SW480 (cell line): ENCODE measurements at regions not wholly inside any gene's neighbourhood (a gene's known extent, or its start where the extent isn't known, plus 50 kb on each side); places are given as distances from the start of the nearest gene placed in this dataset.
"Not testable (repeated sequence)": the region's sequence is repeated elsewhere in the genome, so short reads cannot be mapped to it uniquely, and the experiment has no call there.

Experiments
- DNase-seq: peaks from one replicate; pipeline ENCODE4 v3.0.0-alpha.2; 2016; ENCODE audit warnings: low spot score

DNA sequence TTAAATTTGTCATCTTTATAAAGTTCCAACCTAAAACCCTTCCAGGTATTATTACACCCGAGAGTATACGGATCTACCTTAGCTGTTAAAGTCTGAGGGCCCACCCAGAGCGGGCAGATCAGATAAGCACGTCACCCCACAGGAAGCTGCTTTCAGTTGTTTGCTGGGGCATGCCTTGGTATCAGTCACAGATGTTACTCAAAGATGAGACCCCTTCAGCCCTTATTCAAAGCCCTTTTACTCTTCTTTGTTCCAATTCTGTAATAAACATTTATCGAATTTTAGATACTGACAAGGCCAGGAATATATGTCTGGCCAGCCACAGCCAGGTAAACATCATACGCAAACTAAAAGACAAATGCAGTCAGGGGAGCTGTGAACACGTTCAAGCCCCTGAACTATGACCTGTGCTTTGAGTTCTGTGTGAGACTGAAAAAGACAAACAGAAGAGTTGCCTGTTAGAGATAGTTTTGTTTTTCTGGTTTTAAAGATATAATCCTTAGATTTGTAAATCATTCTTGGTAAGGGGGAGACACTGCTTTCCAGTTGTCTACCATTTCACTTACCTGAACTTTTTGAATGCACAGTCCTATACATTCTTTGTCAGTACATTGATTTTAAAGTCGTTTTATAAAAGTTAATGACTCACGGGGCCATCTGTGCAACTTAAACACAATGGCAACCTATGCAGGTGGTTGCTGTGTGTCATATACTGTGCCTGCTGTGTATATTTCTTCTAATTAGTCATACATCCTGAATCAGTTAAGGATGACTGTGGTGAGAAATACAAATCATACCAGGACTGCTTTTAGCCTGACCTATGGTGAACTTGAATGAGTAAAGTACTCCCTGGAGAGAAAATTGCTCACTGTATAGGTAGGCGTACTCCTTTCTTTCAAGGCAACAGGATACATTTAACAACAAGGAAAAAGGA lies 100.5 kb upstream of the ITPRID2 start:
- DNase-seq: peak; percentile 79

DNA sequence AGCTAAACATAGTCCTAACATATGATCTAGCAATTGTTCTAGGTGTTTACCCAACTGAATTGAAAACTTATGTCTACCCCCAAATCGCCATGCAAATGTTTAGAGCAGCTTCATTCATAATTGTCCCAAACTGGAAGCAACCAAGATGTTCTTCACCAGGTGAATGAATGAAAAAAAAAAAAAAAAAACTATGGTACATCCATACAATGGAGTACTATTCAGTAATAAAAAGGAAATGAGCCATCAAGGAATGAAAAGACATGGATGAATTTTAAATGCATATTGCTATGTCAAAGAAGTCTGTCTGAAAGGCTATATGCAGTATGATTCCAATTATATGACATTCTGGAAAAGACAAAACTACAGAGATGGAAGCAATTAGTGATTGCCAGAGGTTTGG lies 98.6 kb upstream of the ITPRID2 start:
- DNase-seq: no peak

DNA sequence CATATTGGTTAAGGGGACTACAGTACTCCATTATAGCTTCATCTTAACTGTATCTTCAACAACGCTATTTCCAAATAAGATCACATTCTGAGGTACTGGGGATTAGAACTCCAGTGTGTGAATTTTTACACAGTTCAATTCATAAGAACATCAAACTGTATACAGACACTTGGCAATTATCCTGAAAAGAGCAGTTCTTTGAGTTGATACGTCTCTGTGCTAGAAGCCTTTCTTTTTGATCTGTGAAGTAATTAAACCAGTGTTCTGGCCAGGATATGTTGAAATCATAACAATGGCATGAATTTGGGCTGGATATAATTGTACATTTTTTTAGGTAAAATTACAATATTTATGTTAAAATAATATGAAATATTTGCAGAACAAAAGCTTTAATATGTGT lies 93.5 kb upstream of the ITPRID2 start:
- DNase-seq: no peak

DNA sequence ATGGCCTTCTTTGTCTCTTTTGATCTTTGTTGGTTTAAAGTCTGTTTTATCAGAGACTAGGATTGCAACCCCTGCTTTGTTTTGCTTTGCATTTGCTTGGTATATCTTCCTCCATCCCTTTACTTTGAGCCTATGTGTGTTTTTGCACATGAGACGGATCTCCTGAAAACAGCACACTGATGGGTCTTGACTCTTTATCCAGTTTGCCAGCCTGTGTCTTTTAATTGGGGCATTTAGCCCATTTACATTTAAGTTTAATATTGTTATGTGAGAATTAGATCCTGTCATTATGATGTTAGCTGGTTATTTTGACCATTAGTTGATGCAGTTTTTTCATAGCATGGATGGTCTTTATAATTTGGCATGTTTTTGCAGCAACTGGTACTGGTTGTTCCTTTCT lies 89.2 kb upstream of the ITPRID2 start:
- not testable (repeated sequence) for DNase-seq

DNA sequence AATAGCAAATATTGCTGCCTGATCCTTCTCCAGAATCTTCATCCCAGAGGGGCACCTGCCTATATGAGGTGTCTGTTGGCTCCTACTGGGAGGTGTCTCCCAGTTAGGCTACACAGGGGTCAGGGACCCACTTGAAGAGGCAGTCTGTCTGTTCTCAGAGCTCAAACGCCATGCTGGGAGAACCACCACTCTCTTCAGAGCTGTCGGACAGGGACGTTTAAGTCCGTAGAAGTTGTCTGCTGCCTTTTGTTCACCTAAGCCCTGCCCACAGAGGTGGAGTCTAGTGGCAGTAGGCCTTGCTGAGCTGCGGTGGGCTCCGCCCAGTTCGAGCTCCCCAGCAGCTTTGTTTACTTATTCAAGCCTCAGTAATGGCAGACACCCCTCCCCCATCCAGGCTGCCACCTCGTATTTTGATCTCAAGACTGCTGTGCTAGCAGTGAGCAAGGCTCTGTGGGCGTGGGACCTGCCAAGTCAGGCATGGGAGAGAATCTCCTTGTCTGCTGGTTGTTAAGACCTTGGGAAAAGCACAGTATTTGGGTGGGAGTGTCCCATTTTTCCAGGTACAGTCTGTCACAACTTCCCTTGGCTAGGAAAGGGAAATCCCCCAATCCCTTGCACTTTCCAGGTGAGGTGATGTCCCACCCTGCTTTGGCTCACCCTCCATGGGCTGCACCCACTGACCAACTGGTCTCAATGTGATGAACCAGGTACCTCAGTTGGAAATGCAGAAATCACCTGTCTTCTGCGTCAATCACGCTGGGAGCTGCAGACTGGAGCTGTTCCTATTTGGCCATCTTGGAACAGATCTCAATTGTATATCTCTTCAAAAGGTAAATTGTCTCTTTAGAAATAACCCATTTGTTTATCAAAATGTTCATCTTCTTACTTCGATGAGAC lies 87.4 kb upstream of the ITPRID2 start:
- DNase-seq: peak; percentile 36

DNA sequence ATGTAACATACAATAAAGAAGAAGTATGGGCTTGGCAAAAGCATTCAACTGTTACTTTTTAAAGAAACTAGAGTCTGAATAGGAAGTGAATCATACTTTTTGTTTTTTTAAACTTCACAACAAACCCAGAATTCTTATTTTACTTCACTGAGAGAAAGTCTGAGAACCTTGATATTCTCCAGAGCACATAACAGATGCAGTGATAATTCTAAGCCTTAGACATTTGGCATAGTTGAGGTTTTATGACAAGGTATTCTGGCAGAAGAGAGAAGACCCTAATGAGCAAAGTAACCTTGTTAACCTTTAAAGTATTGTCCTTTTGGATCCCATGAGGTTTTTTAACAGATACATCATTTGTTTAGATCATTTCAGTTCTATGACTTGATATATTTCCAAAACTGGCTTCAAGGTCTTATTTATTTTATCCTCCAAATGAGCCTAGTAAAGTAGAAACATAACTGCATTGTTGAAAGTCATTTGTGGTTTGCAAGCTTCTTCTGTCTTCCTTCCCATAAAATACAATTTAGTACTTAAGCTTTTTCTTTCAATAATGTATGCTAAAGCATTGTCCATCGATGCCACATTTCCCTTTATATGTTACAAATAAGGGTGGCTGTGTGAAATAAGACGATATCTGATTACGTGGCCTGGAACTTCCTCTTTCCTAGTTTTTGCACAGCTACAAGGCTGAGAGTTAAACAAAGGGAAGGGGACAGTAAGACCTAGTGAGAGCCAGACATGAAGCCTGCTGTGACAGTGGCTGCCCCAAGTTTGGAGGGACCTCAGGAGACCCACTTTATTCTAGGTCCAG lies 86.1 kb upstream of the ITPRID2 start:
- DNase-seq: no peak

DNA sequence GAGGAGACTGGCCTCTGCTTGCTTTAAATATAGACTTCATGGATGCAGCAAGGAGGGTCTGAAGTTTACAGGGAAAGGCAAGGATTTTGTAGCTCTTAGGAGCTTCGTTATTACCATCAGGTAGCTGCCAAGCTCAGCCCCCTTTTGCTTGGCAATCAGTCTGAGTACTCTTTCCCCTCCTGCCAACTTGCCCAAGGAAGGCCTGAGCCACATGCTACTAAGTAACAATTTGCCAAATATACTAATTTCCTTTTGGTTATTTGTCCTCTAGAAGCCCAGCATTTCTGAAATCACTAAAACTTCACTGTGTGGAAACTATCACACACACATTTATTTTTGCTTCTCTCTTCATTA lies 85.5 kb upstream of the ITPRID2 start:
- DNase-seq: no peak

DNA sequence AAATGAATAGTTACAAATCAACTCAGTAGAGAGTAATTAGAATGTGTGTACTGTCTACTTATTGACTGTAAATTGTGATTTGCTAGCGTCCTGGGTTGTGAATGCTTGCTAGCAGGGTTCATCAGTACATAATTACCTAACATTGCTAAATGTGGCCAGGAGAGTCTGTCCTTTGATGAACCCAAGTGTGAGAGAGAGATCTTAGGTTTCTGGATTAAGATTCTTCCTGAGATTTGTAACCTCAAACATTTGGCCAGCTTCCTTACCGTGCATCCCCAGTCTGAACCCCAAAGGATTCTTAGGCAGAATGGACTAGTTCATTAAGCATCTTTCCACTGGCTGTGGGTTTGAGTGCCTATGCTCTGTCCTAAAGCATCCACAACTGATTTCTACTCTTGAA lies 84.0 kb upstream of the ITPRID2 start:
- no peak for DNase-seq

DNA sequence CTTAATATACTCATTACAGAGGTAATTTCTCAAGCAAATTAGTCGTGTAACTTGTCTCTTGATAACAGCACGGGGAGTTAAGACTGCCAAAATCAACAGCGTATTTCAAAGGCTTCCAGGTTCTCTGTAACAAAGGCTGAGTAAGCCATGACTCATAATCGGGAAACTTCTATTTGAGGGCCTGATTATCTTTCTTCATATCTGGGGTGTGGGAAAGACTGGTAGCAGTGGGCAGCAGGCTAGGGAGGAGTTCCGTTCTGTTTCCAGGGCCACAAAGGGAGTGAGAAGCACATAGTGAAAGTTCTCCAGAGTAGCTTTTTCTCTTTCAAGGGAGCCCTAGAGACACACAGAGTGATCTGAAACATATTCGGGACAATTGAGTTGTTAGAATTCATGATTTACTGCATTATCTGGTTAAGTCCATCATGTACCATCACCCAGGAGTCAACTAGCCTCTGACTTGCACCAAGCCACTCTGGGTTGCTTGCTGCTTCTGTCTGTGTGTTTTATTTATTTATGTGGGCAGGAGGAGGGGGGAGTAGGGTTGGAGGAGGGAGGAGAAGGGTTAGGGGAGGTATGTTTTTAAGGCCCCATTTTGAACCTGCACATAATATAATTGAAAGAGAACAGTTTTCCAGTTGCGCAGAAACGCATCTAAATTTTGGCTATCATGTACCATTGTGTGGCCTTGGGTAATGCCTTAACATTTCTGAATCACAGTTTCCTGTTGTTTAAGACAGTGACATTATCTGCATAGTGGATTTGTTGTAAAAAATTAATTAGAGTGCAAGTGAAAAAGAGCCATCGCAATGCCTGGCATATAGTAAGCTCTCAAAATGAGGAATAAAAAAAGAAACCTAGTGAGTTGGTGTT lies 80.5 kb upstream of the ITPRID2 start:
- peak; percentile 87 for DNase-seq

DNA sequence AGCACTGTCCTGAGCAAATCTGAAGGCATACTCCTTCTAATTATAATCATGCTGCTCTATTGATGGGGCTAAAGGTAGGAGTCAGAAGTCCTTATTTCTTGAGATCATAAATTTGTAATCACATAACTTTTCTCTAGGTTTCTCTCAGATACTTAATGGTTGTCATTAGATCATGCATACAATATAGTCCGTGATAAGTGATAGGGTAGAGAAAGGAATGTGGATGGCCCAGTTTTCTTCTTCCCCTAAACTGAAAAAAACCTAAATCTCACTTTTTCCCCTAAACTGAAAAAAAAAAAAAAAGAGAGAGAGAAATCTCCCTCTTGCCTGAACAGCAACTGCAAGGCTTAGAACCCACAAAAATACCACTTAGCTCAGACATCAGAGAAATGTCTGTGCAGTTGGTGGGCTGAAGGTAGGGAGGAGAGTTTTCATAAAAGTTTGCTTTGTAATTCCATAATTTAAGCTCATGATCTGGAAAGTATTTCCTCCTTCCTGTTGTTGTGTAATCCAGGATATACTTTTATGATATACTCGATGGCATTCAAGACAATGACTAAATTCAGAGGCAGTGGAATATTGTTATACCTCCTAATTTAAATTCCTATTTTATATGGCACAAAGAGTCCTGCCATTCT lies 79.3 kb upstream of the ITPRID2 start:
- no peak for DNase-seq

DNA sequence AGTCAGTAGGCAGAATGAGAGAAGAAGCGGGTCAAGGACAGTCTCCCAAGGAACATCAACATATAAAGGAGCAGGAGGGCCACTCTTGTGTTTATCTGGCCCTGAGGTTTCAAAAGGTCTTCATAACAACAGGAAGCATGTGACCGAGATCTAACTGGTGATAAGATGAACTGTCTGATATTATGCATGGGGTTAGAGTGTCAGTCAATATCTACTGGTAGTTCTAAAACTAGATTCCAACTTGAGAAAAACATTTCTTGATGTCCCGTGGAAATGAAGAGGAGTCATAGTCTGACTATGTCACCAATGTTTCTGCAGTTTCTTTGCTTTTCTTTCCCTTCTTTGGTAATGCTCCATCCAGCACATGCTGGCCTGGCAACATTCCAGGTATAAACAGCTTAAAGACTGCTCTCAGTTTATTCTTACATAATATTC lies 77.5 kb upstream of the ITPRID2 start:
- DNase-seq: no peak

DNA sequence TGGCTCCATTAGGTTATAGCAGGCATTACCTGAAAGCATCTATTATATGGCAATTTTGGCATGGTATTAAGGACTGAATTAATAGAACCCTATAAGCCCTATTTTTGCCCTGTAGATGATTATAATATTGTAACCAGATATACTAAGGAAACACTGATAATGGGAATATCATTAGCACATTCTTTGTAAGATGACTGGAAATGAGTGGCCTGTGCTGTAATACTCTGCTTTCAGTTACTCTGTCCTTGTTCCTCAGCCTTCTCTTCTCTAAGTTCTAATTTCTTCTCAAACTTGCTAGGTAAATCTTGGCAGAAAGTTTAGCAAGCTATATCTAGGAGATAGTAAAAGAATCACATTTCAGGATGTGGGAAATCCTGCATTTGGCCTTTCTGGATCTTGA lies 74.0 kb upstream of the ITPRID2 start:
- DNase-seq: no peak

DNA sequence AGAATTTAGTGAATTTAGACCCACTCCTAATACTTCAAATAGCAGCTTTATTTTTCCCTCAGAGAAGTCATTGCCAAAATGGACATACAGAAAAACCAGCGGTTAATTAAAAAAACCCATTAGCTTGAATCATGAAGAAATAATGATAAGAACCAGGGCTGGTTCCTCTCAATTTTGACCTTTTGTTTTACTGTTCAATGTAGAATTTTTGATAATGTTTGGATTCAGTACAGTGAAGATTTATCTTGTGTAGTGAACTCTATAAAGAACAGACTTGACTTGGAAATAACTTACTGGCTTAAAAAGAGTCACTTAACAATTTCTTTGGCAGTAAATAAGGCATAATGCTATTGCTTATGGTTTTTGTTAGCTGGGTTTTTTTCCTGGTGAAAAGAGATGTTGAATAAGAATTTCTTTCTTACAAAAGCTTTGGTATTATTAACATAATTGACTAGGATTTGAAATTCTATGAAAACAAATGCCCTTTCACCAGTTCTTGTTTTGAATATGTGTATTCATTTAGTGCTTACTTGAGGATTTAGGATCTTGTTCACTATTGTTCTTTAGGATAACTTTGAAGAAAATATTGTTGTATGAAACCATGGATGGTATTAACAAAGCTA lies 73.4 kb upstream of the ITPRID2 start:
- no peak for DNase-seq

DNA sequence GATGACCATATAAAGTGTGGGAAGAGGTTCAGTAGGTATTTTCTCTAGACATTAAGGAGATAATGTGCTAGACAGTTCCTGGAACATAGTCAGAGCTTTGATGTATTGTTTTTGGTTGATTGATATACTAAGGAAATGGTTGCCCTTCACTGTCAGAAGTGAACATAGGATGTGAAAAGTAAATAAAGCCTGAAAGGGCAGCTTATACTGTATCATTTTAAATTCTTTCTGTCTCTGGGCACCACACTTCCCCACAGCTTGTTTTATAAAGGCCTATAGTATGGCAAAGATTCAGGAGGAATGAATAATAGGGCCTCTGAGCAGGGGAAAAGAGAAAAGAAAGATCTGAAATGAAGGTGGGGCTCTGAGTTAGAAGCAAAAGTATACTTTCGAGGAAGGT lies 72.7 kb upstream of the ITPRID2 start:
- DNase-seq: no peak

DNA sequence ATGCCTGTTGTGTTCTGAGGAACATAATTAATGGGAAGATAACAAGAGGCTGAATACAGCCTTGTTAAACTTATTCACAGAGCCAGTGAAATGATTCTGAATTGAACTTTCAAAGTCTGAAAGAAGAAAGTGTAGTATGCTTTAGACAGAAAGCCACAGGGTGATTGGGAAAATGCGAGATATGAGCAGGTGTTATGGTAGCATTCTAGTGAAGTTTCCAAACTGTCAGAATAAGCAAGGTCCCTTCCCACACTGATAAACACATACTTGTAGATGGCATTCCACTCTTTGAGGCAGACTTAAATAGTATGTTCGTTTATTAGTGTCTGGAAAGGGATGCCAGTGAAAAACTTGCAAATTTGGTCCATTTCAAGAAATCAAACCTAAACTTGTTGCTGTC lies 70.5 kb upstream of the ITPRID2 start:
- DNase-seq: no peak

DNA sequence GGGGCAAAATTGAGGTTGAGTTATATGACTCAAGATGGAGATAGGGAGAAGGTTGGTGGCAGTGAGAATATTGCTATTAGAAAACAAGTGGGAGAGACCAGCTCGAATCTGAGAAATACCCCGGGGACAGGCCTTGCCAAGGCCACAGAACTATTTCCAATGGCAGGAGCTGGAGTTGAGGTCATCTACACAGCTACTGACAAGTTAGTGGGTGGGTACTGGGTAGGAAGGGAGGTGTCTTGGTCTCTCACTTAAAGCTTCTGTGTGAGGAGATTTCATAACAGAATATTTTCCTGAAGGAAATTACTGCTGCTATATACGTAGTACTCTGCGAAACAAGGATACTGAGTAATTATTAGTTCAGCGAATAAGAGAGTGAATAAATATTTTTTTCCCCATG lies 69.4 kb upstream of the ITPRID2 start:
- no peak for DNase-seq

DNA sequence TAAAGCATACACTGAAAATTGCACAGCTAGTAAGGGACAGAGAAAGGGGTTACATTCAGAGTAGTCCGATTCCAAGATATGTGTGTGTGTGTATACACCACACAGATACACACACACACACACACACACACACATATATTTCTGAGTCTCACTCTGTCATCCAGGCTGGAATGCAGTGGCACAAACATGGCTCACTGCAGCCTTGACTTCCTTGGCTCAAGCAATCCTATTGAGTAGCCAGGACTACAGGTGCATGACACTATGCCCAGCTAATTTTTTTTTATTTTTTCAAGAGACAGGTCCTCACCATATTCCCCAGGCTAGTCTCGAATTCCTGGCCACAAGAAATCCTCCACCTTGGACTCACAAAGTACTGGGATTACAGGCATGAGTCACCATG lies 68.1 kb upstream of the ITPRID2 start:
- no peak for DNase-seq

DNA sequence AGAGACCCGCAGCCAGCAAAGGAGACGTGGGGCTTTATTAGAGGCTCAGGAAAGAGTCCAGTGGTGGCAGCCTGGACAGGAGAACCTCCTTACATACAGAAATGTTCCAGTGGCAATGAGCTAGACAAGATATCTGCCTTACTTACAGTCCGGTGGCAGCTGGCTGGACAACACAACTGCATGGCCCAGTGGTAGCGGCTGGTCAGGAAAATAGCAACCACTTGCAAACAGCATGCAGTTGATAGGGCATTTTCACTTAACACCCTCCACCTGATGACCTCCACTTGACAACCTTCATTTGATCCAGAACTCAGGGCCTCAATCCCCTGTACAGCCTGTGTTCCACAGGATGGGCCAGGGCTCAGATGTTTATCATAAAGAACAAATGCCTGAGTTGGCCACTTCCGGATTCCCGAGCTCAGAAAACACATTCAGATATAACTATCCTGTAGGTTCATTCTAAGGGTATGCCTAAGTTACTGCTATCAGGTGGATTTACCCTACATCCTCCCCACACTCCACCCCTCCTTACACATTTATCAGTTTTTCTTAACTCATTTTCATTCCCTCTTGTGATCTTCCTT lies 63.3 kb upstream of the ITPRID2 start:
- DNase-seq: no peak

DNA sequence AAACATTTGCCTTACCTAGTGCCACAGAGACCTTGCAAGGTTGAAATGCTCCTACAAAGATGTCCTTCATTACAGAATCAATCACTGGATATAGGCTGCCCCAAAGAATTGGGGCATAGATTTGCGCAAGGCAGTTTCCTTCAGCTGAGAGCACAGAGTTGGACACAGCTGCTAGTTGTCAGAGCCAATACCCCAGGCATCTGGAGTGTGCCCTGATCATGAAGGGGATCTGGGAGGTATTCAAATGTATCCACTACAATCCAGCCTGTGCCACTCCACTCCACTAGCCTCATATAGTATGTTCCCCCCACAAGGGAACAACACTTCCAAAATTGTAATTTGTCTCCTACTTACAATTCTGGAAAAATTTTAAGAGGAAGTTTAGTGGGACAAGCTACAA lies 62.3 kb upstream of the ITPRID2 start:
- DNase-seq: no peak

DNA sequence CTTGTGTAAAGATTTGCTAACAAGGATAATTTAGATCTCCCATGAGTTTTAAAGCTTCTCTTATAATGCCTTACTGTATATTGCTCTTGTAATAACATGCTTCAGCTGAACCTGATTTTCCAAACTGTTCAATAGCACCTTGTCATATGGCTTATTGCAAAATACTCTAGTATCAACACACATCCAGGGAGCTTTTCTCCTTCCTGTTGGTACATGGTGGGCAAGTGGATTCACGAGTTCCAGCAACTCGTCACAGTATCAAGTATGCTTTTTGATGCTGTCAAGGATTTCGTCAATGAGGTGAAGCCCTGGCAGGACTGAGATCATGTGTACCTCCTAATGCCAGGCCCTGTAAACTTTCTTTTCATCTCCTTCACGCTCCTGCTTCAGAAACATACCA lies 59.5 kb upstream of the ITPRID2 start:
- DNase-seq: no peak
